Adrenal gland (tissue), 5 donors: ENCODE measurements at regions not wholly inside any gene's neighbourhood (a gene's known extent, or its start where the extent isn't known, plus 50 kb on each side); places are given as distances from the start of the nearest gene placed in this dataset.

Experiments
- POLR2A ChIP-seq, 2 donors: fragments of 450-650 bp; IDR thresholded peaks; one replicate each; pipeline ENCODE4 v1.6.1; 2017; ENCODE audit warnings: antibody characterized with exemption in 2 of 2, mild to moderate bottlenecking in 2 of 2, moderate library complexity in 1 of 2
- TF ChIP-seq, protein P1 (sequence below), 6 experiments: fragments of 450-650 bp in 4 of 6; fragments of 200-600 bp in 2 of 6; sonication (generic) in 1 of 6; IDR thresholded peaks; 1 replicate in 5 of 6; 2 replicates in 1 of 6; pipeline versions ENCODE4 v1.5.1 to v1.8.0; 2016 to 2021; ENCODE audit warnings: antibody characterized with exemption in 6 of 6, mild to moderate bottlenecking in 2 of 6, moderate library complexity in 1 of 6
- donor health status: DM: no; HTN: no; CAD: no.

DNA sequence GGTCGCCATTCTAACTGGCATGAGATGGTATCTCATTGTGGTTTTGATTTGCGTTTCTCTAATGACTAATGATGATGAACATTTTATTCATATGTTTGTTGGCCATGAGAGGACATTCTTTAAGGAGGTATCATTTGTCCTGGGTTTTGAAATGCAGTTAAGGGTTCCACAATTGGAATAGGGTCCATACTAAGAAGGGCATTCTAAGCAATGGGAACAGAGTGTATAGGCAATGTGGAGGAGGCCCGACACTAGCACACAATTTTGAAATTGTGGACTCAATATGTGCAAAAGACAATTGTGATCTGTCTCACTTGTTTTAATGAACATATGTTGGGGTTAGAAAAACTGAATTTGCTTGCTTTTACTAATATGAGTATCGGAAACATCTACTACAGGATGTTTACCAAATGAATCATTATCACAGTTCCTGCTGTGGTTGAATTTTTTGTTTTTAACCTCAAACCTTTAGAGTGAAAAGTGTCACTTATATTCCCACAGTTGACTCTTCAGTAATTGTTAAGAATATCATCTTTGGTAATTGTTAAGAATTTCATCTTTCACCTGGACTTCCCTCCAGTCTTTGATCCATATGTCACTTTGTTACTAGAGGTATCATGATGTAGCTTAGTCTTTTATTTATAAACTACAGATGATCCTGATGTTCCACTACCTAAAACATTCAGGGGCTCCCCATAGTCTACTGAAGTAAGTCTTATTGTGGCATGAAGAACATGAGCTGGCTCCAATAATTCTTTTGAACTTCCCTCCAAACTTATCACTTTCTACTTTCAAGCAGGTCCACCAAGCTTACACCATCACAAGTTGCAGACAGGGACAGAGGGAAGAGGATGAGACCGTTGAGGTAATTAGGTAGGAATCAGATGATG lies 109.7 kb upstream of the KLF12 start:
- no peak for TF ChIP-seq POLR2A (IDR thresholded peaks at IDR 0.05)
- TF ChIP-seq, protein P1, sequence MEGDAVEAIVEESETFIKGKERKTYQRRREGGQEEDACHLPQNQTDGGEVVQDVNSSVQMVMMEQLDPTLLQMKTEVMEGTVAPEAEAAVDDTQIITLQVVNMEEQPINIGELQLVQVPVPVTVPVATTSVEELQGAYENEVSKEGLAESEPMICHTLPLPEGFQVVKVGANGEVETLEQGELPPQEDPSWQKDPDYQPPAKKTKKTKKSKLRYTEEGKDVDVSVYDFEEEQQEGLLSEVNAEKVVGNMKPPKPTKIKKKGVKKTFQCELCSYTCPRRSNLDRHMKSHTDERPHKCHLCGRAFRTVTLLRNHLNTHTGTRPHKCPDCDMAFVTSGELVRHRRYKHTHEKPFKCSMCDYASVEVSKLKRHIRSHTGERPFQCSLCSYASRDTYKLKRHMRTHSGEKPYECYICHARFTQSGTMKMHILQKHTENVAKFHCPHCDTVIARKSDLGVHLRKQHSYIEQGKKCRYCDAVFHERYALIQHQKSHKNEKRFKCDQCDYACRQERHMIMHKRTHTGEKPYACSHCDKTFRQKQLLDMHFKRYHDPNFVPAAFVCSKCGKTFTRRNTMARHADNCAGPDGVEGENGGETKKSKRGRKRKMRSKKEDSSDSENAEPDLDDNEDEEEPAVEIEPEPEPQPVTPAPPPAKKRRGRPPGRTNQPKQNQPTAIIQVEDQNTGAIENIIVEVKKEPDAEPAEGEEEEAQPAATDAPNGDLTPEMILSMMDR (IDR thresholded peaks at IDR 0.05) = no peak
